Neural cell (in vitro differentiated cells): ENCODE measurements at regions not wholly inside any gene's neighbourhood (a gene's known extent, or its start where the extent isn't known, plus 50 kb on each side); places are given as distances from the start of the nearest gene placed in this dataset.

Source experiments
- H2AFZ ChIP-seq: fragments of 200-600, 300-800 bp; sonication (generic), shearing (Covaris generic); 2 replicates; pipeline ENCODE4 v1.6.0; 2014; ENCODE audit warnings: low read depth, mild to moderate bottlenecking, antibody characterized with exemption, low read length, moderate library complexity
- H3F3A ChIP-seq: fragments of 200-600 bp; shearing (Covaris generic); 2 replicates; pipeline ENCODE4 v1.6.1; 2016; ENCODE audit warnings: mild to moderate bottlenecking, moderate library complexity, mixed read lengths, antibody characterized with exemption, low read length; ENCODE audit not compliant: insufficient read depth, poor library complexity, severe bottlenecking
- H3K27ac ChIP-seq: fragments of 200-600, 300-800 bp; sonication (generic), shearing (Covaris generic); 2 replicates; pipeline ENCODE4 v1.5.1; 2014; ENCODE audit warnings: mild to moderate bottlenecking, low read length, moderate library complexity
- H3K27me3 ChIP-seq: fragments of 300-800, 200-600 bp; sonication (generic), shearing (Covaris generic); 2 replicates; pipeline ENCODE4 v1.6.0; 2014; ENCODE audit warnings: mild to moderate bottlenecking, low read depth, low read length, moderate library complexity; ENCODE audit not compliant: insufficient read depth
- H3K36me3 ChIP-seq: fragments of 300-800, 200-600 bp; sonication (generic), shearing (Covaris generic); 2 replicates; pipeline ENCODE4 v1.5.1; 2014; ENCODE audit warnings: mild to moderate bottlenecking, antibody characterized with exemption, low read length, moderate library complexity; ENCODE audit not compliant: insufficient read depth
- H3K4me2 ChIP-seq: fragments of 300-800, 200-600 bp; sonication (generic), shearing (Covaris generic); 2 replicates; pipeline ENCODE4 v1.6.0; 2014; ENCODE audit warnings: mild to moderate bottlenecking, low read length
- H3K4me3 ChIP-seq: fragments of 300-800, 200-600 bp; sonication (generic), shearing (Covaris generic); 2 replicates; pipeline ENCODE4 v1.5.1; 2014; ENCODE audit warnings: mild to moderate bottlenecking, low read length, moderate library complexity
- H3K79me2 ChIP-seq: fragments of 200-600 bp; shearing (Covaris generic); replicated peaks from 2 replicates; pipeline ENCODE4 v1.6.0; 2014; ENCODE audit warnings: mild to moderate bottlenecking, low read length, moderate library complexity; ENCODE audit not compliant: insufficient read depth
- H3K9ac ChIP-seq: fragments of 300-800, 200-600 bp; sonication (generic), shearing (Covaris generic); 2 replicates; pipeline ENCODE4 v1.6.1; 2016; ENCODE audit warnings: mild to moderate bottlenecking, low read length, mixed read lengths
- H3K9me2 ChIP-seq: fragments of 200-600 bp; shearing (Covaris generic); 2 replicates; pipeline ENCODE4 v1.6.1; 2016; ENCODE audit warnings: mild to moderate bottlenecking, low read length, mixed read lengths; ENCODE audit not compliant: insufficient read depth
- H3K9me3 ChIP-seq: fragments of 200-600, 300-800 bp; sonication (generic), shearing (Covaris generic); 2 replicates; pipeline ENCODE4 v1.6.1; 2016; ENCODE audit warnings: mild to moderate bottlenecking, mixed run types, low read length, moderate library complexity, mixed read lengths
- H4K20me1 ChIP-seq: fragments of 200-600 bp; shearing (Covaris generic); 2 replicates; pipeline ENCODE4 v1.6.1; 2016; ENCODE audit warnings: mild to moderate bottlenecking, mixed run types; ENCODE audit not compliant: insufficient read depth
- CTCF ChIP-seq: fragments of 450-650 bp; IDR thresholded peaks from 2 replicates; pipeline ENCODE4 v1.5.1; 2014; ENCODE audit warnings: antibody characterized with exemption, mild to moderate bottlenecking, moderate library complexity; ENCODE audit not compliant: poor library complexity, severe bottlenecking
- EP300 ChIP-seq: fragments of 450-650 bp; conservative IDR thresholded peaks from 2 replicates; pipeline ENCODE4 v1.6.1; 2014; ENCODE audit warnings: antibody characterized with exemption, mild to moderate bottlenecking, moderate library complexity; ENCODE audit not compliant: poor library complexity, severe bottlenecking
- EZH2 ChIP-seq: fragments of 200-600, 300-800 bp; shearing (Covaris generic), sonication (generic); IDR thresholded peaks from 2 replicates; pipeline ENCODE4 v1.6.1; 2014; ENCODE audit warnings: antibody characterized with exemption, low read length, borderline replicate concordance, mild to moderate bottlenecking; ENCODE audit not compliant: insufficient read depth, poor library complexity, severe bottlenecking
- MXI1 ChIP-seq: fragments of 450-650 bp; conservative IDR thresholded peaks from 2 replicates; pipeline ENCODE4 v1.6.1; 2014; ENCODE audit warnings: antibody characterized with exemption, mild to moderate bottlenecking; ENCODE audit not compliant: poor library complexity, severe bottlenecking
- POLR2AphosphoS5 ChIP-seq: IDR thresholded peaks from 2 replicates; pipeline ENCODE4 v1.6.1; 2012
- RAD21 ChIP-seq: fragments of 450-650 bp; conservative IDR thresholded peaks from 2 replicates; pipeline ENCODE4 v1.6.1; 2014; ENCODE audit warnings: antibody characterized with exemption, mild to moderate bottlenecking, moderate library complexity
- REST ChIP-seq: IDR thresholded peaks from 2 replicates; pipeline ENCODE4 v1.6.1; 2012; ENCODE audit warnings: borderline replicate concordance
- SMC3 ChIP-seq: fragments of 450-650 bp; conservative IDR thresholded peaks from 2 replicates; pipeline ENCODE4 v1.6.1; 2014; ENCODE audit warnings: antibody characterized with exemption, mild to moderate bottlenecking, moderate library complexity; ENCODE audit not compliant: poor library complexity
- TAF1 ChIP-seq: IDR thresholded peaks from 2 replicates; pipeline ENCODE4 v1.6.1; 2012; ENCODE audit warnings: low read depth

DNA sequence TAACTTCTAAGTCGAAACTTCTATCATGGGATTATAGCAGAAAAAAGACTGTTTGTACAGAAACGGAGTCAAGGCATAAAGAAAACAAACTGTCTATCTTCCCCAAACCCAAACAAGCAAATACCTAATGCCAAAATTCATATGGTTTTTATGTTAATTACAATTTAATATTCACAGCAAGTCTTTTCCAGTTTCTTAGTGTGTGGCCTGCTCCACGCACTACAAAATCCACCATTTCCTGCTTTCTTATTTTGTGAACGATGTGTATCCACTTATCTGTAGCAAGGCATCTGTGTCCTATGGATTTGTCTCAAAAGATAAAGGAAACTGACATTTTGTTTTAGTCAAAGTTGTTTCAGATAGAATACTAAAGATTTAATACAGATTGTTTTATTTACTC is 588.0 kb upstream of the CCDC54 start:
- Histone ChIP-seq H3K27me3 (no peaks in the 10 kb centered on the region), H3K4me3 (no peak overlapping the region), H3K4me2 (no peak overlapping the region), H3K36me3 (no peaks in the 10 kb centered on the region), H3K79me2 (no peaks in the 10 kb centered on the region), H3K27ac (no peak overlapping the region), H3K9me2 (no peaks in the 10 kb centered on the region), H3K9ac (no peak overlapping the region), H2AFZ (no peak overlapping the region), H3K9me3 (no peaks in the 10 kb centered on the region), H4K20me1 (no peaks in the 10 kb centered on the region), H3F3A (no peaks in the 10 kb centered on the region)
- TF ChIP-seq RAD21 (no peak), SMC3 (no peak), MXI1 (no peak), EZH2 (no peak), REST (no peak), POLR2AphosphoS5 (no peak), EP300 (no peak), TAF1 (no peak), CTCF (no peak)

DNA sequence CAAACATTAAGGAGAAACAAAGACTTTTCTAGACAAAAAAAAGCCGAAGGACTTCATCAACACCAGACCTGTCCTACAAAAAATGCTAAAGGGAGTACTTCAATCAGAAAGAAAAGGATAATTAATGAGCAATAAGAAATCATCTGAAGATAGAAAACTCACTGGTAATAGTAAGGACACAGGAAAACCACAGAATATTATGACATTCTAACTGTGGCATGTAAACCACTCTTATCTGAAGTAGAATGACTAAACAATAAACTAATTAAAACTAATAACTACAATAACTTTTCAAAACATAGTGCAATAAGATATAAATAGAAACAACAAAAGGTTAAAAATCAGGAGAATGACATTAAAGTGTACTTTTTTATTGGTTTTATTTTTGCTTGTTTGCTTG is 584.5 kb upstream of the CCDC54 start:
- Histone ChIP-seq H3K79me2 (no peaks in the 10 kb centered on the region), H2AFZ (no peak overlapping the region), H3K36me3 (no peaks in the 10 kb centered on the region), H3F3A (no peaks in the 10 kb centered on the region), H3K9ac (no peak overlapping the region), H3K9me3 (no peaks in the 10 kb centered on the region), H4K20me1 (no peaks in the 10 kb centered on the region), H3K27ac (no peak overlapping the region), H3K27me3 (no peaks in the 10 kb centered on the region), H3K4me3 (no peak overlapping the region), H3K4me2 (no peak overlapping the region), H3K9me2 (no peaks in the 10 kb centered on the region)
- no peak for TF ChIP-seq POLR2AphosphoS5
- no peak for TF ChIP-seq TAF1
- TF ChIP-seq EP300, result no peak
- TF ChIP-seq EZH2, result no peak
- no peak for TF ChIP-seq SMC3
- TF ChIP-seq MXI1, result no peak
- TF ChIP-seq RAD21, result no peak
- no peak for TF ChIP-seq CTCF
- no peak for TF ChIP-seq REST
